H7 (cell line): ENCODE measurements at regions not wholly inside any gene's neighbourhood (a gene's known extent, or its start where the extent isn't known, plus 50 kb on each side); places are given as distances from the start of the nearest gene placed in this dataset.

Experiments
- DNase-seq: peaks from one replicate; pipeline ENCODE4 v3.0.0; 2012
- H3K27me3 ChIP-seq: 2 replicates; pipeline ENCODE4 v1.6.0; 2011; ENCODE audit warnings: mild to moderate bottlenecking, low read length; ENCODE audit not compliant: control insufficient read depth, insufficient read depth
- H3K36me3 ChIP-seq: replicated peaks from 2 replicates; pipeline ENCODE4 v1.5.1; 2011; ENCODE audit warnings: low read length; ENCODE audit not compliant: control insufficient read depth, insufficient read depth
- H3K4me3 ChIP-seq: 2 replicates; pipeline ENCODE4 v1.5.1; 2011; ENCODE audit warnings: low read depth, mild to moderate bottlenecking, control low read depth, low read length, moderate library complexity; ENCODE audit not compliant: insufficient read depth

DNA sequence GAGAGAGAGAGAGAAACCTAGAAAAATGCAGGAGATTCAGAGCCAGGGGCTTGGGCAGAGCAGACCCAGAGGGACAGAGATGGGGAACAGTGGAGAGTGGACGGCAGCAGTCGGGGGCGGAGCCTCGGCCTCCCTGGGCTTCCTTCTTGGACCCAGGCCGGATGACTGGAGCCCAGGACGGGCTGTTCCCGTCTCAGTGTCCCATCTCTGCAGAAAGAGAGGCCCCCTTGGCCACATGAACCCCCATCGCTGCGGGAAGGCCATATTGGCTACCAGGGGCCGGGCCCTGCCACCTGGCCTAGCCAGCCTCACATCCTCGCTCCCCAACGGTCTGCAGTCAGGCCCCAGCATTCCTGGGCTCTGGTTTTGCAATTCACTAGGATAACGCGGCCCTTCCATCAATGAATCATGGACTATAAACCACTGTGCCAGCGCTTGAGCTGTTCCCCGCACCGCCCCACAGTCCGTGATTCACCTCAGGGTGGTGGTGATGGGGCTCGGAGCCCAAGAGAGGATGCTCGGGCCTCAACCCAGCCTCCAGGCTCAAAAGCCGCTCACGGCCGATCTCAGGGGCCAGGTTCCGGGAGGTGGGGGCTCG lies 116.5 kb downstream of the RFLNA start:
- H3K4me3 ChIP-seq = no peak overlapping the region
- H3K36me3 ChIP-seq = peaks cover 6% of the 10 kb centered on the region
- no peaks in the 10 kb centered on the region for H3K27me3 ChIP-seq
- peak; percentile 82 for DNase-seq

DNA sequence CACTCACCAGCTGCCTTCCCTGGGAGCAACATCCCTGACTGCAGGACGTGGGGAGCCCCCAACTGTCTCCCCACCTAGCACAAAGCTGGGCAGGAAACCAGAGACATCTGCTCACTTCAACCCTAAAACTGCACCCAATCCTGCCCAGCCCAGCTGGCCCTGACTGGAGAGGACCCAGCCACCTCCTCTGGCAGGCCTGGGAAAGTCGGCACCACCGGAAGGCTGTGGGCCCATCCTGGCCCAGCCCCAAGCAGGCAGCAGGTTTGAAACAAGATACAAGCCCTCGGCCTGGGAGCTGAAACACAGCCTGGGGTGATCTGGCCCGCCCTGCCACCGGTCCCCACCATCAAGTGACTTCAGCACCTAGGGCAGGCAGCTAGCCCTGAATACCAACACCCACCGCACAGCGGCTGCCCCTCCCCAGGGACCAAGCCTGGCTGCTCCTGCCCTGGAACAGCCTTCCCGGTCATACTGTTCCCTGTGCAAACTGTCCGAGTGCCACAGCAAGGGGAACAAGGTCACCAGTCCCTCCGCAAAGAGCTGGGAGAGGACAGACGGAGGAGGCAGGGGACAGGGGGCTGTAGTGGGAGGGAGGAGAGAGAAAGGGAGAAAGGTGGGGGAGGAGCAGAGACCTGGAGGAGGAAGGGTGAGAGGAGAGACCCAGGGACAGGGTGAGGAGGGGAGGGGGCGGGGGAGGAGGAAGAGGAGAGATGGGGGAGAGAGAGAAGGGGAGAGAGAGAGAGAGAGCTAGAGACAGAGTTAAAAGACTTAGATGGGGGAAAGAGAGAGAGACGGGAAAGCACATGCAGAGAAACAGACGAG lies 115.7 kb downstream of the RFLNA start:
- Histone ChIP-seq H3K36me3 (peaks cover 6% of the 10 kb centered on the region), H3K27me3 (no peaks in the 10 kb centered on the region), H3K4me3 (no peak overlapping the region)
- DNase-seq = no peak

DNA sequence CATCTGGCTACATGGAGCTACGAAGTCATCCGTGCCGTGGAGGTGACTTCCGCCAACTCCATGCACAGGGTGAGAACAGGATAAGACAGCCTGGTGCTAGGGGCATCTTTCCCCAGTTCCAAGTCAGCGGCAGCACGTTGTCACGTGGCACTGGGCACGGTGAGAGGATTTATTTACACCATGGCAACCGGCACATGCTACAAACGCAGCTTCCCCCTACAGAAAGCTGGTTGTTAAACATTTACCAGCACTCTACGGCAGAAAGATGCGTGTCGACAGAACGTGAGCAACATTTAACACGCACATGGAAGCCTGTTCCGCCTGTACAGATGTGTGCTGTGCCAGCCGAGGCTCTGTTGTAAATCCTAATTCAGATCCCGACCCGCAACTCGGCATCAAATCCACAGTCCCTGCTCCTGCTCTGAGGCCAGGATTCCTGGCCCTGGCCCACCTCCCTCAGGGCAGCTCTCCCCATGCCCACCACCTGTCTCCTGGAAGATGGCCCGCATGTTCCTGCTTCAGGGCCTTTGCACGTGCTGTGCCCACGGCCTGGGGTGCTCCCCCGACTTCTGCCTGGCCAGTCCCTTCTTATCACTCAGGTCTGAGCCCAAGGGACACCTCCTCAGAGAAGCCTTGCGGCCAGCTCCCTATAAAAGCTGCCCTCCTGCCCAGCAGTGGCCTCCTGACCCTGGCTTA lies 114.1 kb downstream of the RFLNA start:
- H3K27me3 ChIP-seq = no peaks in the 10 kb centered on the region
- no peak overlapping the region for H3K4me3 ChIP-seq
- no peak for DNase-seq
- H3K36me3 ChIP-seq = peaks cover 6% of the 10 kb centered on the region

DNA sequence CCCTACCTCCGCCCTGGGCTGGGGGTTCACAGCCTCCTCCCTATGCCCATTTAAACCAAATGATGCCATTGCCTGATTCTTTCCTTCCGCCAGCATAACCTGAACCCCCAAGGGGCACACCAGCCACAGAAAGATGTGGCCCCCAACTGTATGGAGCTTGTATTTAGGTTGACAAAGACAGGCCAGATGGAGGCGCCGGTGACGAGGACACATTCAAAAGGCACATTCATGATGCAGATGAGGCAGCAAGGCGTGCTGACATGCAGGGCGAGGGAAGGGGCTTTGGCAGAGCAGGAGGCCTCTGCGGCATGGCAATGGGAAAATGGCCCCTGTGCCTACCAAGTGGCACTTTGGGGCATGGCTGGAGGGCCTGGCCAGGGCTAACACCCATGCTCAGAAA lies 112.2 kb downstream of the RFLNA start:
- H3K4me3 ChIP-seq = no peak overlapping the region
- no peaks in the 10 kb centered on the region for H3K27me3 ChIP-seq
- no peak for DNase-seq
- H3K36me3 ChIP-seq = peaks cover 4% of the 10 kb centered on the region

DNA sequence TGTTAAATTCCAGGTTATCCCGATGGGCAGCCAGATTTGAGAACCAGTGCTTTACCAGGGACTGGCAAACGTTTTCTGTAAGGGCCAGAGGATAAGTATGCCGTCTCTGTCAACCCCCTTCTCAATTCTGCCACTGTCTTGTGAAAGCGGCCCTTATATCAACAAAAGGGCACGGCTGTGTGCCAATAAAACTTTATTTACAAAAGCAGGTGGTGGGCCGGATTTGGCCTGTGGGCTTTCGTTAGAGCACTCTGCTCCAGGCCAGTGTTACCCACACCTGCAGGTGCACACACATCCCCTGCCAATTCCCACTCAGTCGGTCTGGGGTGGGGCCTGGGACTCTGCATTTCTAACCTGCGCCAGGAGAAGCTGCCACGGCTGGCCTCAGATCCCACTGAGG lies 111.2 kb downstream of the RFLNA start:
- Histone ChIP-seq H3K27me3 (no peaks in the 10 kb centered on the region), H3K36me3 (peaks cover 4% of the 10 kb centered on the region), H3K4me3 (no peak overlapping the region)
- DNase-seq = no peak

DNA sequence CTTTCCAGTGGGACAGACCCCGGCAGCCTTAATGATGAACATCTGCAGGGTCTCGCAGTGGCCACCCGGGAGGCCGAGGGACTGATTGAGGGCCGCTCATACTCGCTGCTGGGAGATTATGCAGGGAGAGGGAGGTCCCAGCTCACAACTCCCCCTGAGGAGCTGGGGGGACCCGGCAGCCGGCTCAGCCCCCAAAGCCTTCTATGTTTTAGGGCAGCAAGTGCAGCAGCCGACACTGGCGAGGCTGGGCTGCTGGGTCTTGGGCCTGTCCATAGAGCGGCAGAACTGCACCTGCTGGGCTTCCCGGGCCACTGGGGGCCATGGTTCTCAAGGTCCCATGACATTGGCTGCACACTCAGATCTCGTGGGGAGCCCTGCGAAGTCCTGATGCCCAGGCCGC lies 110.7 kb downstream of the RFLNA start:
- H3K4me3 ChIP-seq = no peak overlapping the region
- no peaks in the 10 kb centered on the region for H3K27me3 ChIP-seq
- H3K36me3 ChIP-seq = peaks cover 5% of the 10 kb centered on the region
- no peak for DNase-seq

DNA sequence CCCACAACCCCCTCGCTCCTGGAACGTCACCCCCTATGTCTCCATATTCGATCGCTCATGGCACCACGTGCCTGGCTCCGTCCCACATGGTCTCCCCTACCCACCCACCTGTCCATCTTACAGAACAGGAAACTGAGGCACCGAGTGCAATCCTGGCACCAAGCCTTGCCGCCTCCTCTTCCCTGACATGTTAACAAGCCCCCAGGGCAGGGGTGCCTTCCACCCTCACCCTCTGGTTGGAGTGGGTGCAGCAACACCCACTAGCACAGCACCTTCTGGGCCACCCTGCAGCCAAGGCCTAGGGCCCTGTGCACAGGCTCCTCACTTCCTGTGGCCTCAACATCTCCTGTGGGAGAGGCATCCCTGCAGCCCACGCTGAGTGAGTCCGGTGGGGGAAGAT lies 110.3 kb downstream of the RFLNA start:
- DNase-seq = no peak
- peaks cover 8% of the 10 kb centered on the region for H3K36me3 ChIP-seq
- no peaks in the 10 kb centered on the region for H3K27me3 ChIP-seq

DNA sequence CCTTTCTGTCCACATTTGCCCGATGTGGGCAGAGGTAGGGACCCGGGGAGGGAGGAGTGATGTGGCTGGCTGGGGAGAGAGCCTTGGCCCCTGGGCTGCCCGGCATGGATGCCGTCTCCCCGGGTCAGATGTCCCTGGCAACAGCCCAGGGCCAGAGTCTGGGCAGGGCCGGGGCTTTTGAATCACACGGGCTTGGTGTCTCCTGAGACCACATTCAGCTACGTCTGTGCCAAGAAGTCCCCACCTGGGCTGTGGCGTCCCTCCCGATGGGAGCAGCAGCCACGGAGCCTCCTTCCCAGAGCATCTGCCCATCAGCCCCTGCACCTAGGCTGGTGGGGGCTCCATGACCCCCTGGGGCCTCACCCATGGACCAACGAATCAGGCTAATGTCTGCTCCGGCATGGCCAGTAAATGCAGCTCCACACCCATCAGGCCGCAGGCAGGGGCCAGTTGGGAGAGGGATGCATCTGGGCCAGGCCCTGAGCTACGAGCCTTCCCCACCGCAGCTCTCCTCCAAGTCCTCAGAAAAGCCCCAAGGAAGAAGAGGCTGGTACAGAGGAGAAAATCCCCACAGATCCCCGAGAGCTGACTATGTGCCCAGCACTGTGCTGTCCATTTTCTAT lies 109.4 kb downstream of the RFLNA start:
- peaks cover 10% of the 10 kb centered on the region for H3K36me3 ChIP-seq
- H3K27me3 ChIP-seq = no peaks in the 10 kb centered on the region
- H3K4me3 ChIP-seq = no peak overlapping the region
- no peak for DNase-seq

More for the DNA sequence above, 110.3 kb downstream of the RFLNA start:
- no peak overlapping the region for H3K4me3 ChIP-seq

DNA sequence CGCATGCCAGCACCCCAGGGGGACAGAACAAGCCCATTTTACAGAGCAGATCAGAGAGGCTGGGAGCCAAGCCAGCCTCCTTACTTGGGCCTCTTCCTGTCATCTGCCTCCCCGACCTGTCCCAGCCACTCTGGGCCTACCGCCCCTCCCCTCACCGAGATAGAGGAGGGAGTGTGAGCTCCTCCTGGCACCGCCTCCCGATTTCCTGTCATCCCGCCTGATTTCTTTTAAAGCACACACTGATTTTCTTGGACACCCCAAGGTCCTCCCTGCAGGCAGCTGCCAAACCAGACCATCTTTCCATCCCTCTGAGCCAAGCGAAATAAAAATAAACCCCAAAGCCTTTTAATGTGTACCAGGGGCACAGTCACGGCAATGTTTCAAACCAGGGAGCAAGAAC lies 108.4 kb downstream of the RFLNA start:
- no peak overlapping the region for H3K4me3 ChIP-seq
- peaks cover 15% of the 10 kb centered on the region for H3K36me3 ChIP-seq
- no peak for DNase-seq
- no peaks in the 10 kb centered on the region for H3K27me3 ChIP-seq

DNA sequence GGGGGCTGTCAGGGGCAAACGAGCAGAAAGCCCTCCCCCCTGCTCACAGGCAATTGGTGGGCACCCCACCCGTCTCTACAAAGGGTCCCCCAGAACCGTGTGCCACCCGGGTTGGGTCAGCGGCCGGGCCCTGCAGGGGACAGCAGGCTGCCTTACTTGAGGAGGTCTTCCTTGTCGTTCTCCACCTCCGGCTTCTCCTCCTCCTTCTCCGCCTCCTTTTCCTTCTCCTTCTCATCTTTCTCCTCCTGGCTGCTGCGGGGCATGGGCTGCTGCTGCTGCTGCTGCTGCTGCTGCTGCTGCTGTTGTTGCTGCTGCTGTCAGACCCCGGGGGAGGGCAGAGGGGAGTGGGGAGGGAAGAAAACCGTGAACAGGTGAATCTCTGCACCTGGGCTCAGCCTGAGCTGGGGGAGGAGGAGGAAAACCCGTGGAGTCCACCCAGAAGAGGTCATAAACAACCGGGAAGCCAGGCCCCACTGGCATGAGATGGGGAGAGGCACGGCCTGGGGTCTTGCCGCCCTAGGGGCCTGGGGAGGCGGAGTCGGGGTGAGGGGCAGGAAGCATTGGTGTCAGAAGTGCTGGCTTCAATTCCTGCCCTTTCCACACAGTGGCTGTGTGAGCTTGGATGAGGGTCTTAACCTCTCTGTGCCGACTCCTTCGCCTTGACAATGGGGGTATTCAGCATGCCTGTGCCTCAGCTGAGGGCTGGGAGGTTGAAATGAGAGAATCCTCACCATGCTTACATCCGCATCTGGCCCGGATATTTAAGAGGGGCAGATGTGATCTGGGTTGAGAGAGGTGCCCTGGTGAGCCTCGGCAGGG lies 107.6 kb downstream of the RFLNA start:
- DNase-seq = peak; percentile 73
- H3K27me3 ChIP-seq = no peaks in the 10 kb centered on the region
- peaks cover 19% of the 10 kb centered on the region for H3K36me3 ChIP-seq
- no peak overlapping the region for H3K4me3 ChIP-seq

DNA sequence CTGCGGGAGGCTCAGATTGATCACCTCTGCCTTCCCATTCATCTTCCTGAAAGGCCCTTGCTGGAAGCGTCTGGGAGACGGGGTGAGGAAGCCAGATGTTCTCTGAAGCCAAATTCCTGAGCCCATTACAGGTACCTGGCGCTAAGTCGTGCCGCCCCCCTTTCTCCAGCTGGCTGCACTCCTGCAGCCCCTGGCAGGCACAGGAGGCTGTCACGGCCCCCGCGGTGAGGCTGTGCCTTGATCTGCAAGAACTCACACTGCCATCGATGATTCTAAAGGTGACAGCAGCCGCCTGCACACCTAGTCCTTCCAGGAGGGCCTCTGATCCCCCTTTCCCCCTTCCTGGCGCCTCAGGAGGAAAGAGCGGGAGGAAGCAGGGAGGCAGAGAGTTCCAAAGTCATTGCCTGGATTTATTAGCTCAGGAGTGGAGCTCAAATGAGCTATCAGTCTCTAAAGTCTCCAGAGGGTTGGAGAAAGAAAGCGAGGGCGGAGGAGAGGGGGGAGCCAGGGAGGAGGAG lies 106.9 kb downstream of the RFLNA start:
- DNase-seq = no peak
- Histone ChIP-seq H3K27me3 (no peaks in the 10 kb centered on the region), H3K4me3 (no peak overlapping the region), H3K36me3 (peaks cover 19% of the 10 kb centered on the region)

DNA sequence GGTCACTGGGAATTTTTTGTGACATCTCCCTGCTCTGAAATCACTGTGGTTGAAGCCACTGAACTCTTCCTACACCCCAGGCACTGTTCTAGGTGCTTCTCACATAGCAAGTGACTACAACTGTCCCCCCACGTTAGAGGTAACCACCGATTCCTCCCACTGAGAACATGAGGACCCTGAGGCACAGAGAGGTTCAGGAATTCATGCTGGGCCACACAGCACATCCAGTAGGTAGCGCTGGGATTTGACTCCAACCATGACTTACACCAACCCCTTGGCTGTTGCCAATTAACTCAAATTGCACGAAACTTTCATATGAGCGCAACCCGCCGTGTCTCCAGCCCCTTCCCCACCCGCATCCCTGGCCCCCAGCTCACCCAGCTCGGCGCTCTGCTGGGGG lies 105.2 kb downstream of the RFLNA start:
- DNase-seq = no peak
- Histone ChIP-seq H3K4me3 (no peak overlapping the region), H3K36me3 (peaks cover 19% of the 10 kb centered on the region), H3K27me3 (no peaks in the 10 kb centered on the region)

DNA sequence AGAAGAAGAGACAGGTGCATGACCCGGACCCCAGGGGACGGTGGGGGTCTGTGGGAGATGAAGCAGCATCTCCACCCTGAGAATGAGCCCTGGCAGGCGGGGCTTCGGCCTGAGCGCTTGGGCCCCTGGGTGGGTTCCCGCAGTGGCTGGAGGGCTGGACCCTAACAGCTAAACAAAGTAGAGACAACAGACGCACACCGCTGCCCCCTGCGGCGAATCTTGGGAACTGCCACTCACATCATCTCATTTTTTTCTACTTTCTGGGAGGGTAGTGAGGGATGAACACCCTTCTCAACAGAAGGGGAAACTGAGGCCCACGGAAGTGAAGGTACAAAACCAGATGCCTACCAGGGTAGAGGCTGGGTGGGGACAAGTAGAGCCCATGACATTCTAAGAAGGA lies 104.7 kb downstream of the RFLNA start:
- Histone ChIP-seq H3K36me3 (peaks cover 22% of the 10 kb centered on the region), H3K27me3 (no peaks in the 10 kb centered on the region), H3K4me3 (no peak overlapping the region)
- DNase-seq = peak; percentile 95
